Mucosa of descending colon (tissue), 3 donors: ENCODE measurements at regions not wholly inside any gene's neighbourhood (a gene's known extent, or its start where the extent isn't known, plus 50 kb on each side); places are given as distances from the start of the nearest gene placed in this dataset.
A peak's percentile ranks its signal among the peaks of the same experiment; 100 is the strongest.
"Not testable (repeated sequence)": the region's sequence is repeated elsewhere in the genome, so short reads cannot be mapped to it uniquely, and the experiment has no call there.

Source experiments
- ATAC-seq: fragments of 200-7000 bp; cut with Tn5 transposase; one replicate; pipeline ENCODE4 v1.9.1; 2020; ENCODE audit warnings: mild to moderate bottlenecking, moderate library complexity
- DNase-seq, 3 donors: peaks; one replicate each; pipeline ENCODE4 v3.0.0-alpha.2; 2020
- H3K36me3 ChIP-seq: fragments of 200-600 bp; one replicate; pipeline ENCODE4 v1.8.0; 2021; ENCODE audit warnings: low read depth, mild to moderate bottlenecking
- H3K4me1 ChIP-seq: fragments of 200-600 bp; one replicate; pipeline ENCODE4 v1.8.0; 2021; ENCODE audit warnings: low read depth, mild to moderate bottlenecking
- H3K4me3 ChIP-seq: fragments of 200-600 bp; one replicate; pipeline ENCODE4 v1.8.0; 2021; ENCODE audit warnings: mild to moderate bottlenecking
- H3K9me3 ChIP-seq: fragments of 200-600 bp; one replicate; pipeline ENCODE4 v1.8.0; 2021; ENCODE audit warnings: mild to moderate bottlenecking
- intact Hi-C, 2 donors: fragments of 100-400 bp; cut with DNase I in 1 of 2; cut with micrococcal nuclease in 1 of 2; formaldehyde crosslinking; loops; one replicate each; pipeline versions ENCODE4 v1.11.0 to v1.11.1; 2022; cut with DNase I, micrococcal nuclease
- TF ChIP-seq, protein P1 (sequence below): fragments of 200-600 bp; IDR thresholded peaks from one replicate; pipeline ENCODE4 v1.8.0; 2022; ENCODE audit warnings: antibody characterized with exemption, mild to moderate bottlenecking
- donor health status: DM: no; HTN: no; CAD: no; lungs with moderate emphysema.
- donor health status: DM: no; HTN: no; CAD: no.
- donor health status: DM: no; HTN: yes; CAD: no.

GRCh38 chr6:40832691-40833090, 206.3 kb downstream of the UNC5CL start:
- H3K9me3 ChIP-seq = no peaks in the 10 kb centered on the region
- TF ChIP-seq, protein P1, sequence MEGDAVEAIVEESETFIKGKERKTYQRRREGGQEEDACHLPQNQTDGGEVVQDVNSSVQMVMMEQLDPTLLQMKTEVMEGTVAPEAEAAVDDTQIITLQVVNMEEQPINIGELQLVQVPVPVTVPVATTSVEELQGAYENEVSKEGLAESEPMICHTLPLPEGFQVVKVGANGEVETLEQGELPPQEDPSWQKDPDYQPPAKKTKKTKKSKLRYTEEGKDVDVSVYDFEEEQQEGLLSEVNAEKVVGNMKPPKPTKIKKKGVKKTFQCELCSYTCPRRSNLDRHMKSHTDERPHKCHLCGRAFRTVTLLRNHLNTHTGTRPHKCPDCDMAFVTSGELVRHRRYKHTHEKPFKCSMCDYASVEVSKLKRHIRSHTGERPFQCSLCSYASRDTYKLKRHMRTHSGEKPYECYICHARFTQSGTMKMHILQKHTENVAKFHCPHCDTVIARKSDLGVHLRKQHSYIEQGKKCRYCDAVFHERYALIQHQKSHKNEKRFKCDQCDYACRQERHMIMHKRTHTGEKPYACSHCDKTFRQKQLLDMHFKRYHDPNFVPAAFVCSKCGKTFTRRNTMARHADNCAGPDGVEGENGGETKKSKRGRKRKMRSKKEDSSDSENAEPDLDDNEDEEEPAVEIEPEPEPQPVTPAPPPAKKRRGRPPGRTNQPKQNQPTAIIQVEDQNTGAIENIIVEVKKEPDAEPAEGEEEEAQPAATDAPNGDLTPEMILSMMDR = no peak
- ATAC-seq (no peak), DNase-seq (no peak)
- no peaks in the 10 kb centered on the region for H3K36me3 ChIP-seq
- intact Hi-C loops = no loop called here
- no peak overlapping the region for H3K4me3 ChIP-seq
- H3K4me1 ChIP-seq = no peaks in the 10 kb centered on the region

- intact Hi-C loops = no loop called here
- DNase-seq (no peak), ATAC-seq (no peak)
- H3K4me1 ChIP-seq = no peaks in the 10 kb centered on the region
- no peaks in the 10 kb centered on the region for H3K9me3 ChIP-seq
- H3K36me3 ChIP-seq = no peaks in the 10 kb centered on the region
- H3K4me3 ChIP-seq = no peak overlapping the region
- TF ChIP-seq, protein P1 = no peak
Observed at GRCh38 chr6:40831381-40831780, 207.6 kb downstream of the UNC5CL start.

DNA sequence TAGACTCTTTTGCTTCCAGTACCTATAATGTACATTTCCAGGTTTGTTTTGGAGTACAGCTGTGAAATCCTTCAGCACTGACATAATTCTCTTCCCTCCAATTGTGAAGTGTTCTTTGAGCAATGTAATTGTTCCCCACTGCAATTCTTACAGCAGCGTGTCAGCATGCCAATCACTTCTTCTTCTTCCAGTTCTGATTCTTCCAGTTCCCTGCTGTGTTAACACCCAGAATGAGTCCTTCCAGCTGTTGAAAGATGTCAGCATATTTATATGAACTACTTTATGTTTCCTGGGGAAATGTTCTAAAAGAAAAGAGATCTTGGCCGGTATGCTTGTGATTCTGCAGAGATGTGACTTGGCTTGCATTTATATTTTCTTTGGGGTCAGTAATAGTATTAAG, 213.9 kb downstream of the UNC5CL start:
- TF ChIP-seq, protein P1 = no peak
- H3K9me3 ChIP-seq = no peaks in the 10 kb centered on the region
- no peak for DNase-seq
- ATAC-seq = no peak
- no peak overlapping the region for H3K4me3 ChIP-seq
- no peaks in the 10 kb centered on the region for H3K4me1 ChIP-seq
- intact Hi-C loops = no loop called here
- H3K36me3 ChIP-seq = no peaks in the 10 kb centered on the region

DNA sequence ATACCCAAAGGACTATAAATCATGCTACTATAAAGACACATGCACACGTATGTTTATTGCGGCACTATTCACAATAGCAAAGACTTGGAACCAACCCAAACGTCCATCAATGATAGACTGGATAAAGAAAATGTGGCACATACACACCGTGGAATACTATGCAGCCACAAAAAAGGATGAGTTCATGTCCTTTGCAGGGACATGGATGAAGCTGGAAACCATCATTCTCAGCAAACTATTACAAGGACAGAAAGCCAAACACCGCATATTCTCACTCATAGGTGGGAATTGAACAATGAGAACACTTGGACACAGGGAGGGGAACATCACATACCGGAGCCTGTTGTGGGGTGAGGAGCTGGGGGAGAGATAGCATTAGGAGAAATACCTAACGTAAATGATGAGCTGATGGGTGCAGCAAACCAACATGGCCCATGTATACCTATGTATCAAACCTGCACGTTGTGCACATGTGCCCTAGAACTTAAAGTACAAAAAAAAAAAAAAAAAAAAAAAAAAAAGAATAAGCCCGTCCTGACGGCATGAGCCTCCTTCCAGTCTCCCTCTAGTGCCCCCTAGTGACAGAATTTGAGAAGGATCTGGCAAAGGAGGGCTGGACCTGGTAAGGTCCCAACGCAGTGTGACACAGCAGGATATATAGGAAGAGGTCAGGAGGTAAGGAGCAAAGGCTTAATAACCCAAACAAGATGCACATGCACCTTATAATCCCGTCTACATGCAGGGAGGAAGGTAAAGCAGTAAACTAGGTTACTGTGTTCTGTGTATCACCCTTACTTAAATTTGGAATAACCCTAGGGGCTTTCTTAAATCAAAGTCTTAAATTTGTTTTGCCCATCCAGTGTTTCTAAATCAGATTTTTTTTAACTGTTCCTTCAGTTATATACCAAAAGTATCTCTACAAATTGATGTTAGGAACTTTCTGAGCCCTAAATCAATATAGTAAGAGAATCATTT, 214.8 kb downstream of the UNC5CL start:
- ATAC-seq (peak; percentile 83), DNase-seq (peak in 1 of 3 donors; percentile 75)
- TF ChIP-seq, protein P1 = peak; percentile 31
- H3K4me1 ChIP-seq, H3K9me3 ChIP-seq, H3K4me3 ChIP-seq, H3K36me3 ChIP-seq, intact Hi-C loops: not testable (repeated sequence)

- TF ChIP-seq, protein P1 = no peak
- DNase-seq (no peak), ATAC-seq (no peak)
- no peaks in the 10 kb centered on the region for H3K36me3 ChIP-seq
- H3K9me3 ChIP-seq = no peaks in the 10 kb centered on the region
- intact Hi-C loops = no loop called here
- H3K4me1 ChIP-seq = no peaks in the 10 kb centered on the region
- H3K4me3 ChIP-seq = no peak overlapping the region
Observed at GRCh38 chr6:40822619-40823018, 216.4 kb downstream of the UNC5CL start.
